Adrenal gland (tissue), 5 donors: ENCODE measurements at regions not wholly inside any gene's neighbourhood (a gene's known extent, or its start where the extent isn't known, plus 50 kb on each side); places are given as distances from the start of the nearest gene placed in this dataset.

Experiments
- CTCF ChIP-seq, 6 experiments: fragments of 450-650 bp in 4 of 6; fragments of 200-600 bp in 2 of 6; sonication (generic) in 1 of 6; IDR thresholded peaks; 1 replicate in 5 of 6; 2 replicates in 1 of 6; pipeline versions ENCODE4 v1.5.1 to v1.8.0; 2016 to 2021; ENCODE audit warnings: antibody characterized with exemption in 6 of 6, mild to moderate bottlenecking in 2 of 6, moderate library complexity in 1 of 6
- POLR2A ChIP-seq, 2 donors: fragments of 450-650 bp; IDR thresholded peaks; one replicate each; pipeline ENCODE4 v1.6.1; 2017; ENCODE audit warnings: antibody characterized with exemption in 2 of 2, mild to moderate bottlenecking in 2 of 2, moderate library complexity in 1 of 2
- donor health status: DM: no; HTN: no; CAD: no.

- TF ChIP-seq CTCF (IDR thresholded peaks at IDR 0.05): no peak
- TF ChIP-seq POLR2A (IDR thresholded peaks at IDR 0.05): no peak
Observed at GRCh38 chr4:92183825-92184224, 119.9 kb upstream of the GRID2 start.
